Hepatocyte (in vitro differentiated cells): ENCODE measurements at regions not wholly inside any gene's neighbourhood (a gene's known extent, or its start where the extent isn't known, plus 50 kb on each side); places are given as distances from the start of the nearest gene placed in this dataset.

Experiments
- EZH2phosphoT487 ChIP-seq: fragments of 200-600 bp; sonication (generic); IDR thresholded peaks from one replicate; pipeline ENCODE4 v1.6.1; 2018; ENCODE audit warnings: antibody characterized with exemption, mild to moderate bottlenecking, low read depth, moderate library complexity; ENCODE audit not compliant: unreplicated experiment, severe bottlenecking
- TF ChIP-seq, protein P1 (sequence below): fragments of 200-600 bp; sonication (generic); IDR thresholded peaks from 2 replicates; pipeline ENCODE4 v1.5.1; 2016; ENCODE audit warnings: antibody characterized with exemption, mild to moderate bottlenecking; ENCODE audit not compliant: poor library complexity

DNA sequence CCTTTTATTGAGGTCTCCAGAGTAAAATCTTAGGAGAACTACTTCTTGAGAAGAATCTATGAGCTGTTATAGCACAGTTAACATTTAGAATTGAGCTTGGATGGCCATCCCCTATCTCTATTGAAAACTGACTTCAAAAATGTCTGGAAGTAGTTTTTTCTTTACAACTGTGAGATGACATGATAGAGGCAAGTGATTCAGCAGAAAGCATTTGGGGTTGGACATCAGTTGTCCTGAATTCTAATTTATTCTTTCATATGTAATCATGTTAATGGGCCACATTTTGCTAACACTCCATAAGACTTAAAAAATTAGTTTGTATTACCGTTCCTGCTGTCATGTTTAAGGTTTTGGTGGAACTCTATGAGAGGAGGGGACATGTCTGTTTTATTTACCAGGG lies 237.0 kb upstream of the SLC14A2 start:
- TF ChIP-seq, protein P1, sequence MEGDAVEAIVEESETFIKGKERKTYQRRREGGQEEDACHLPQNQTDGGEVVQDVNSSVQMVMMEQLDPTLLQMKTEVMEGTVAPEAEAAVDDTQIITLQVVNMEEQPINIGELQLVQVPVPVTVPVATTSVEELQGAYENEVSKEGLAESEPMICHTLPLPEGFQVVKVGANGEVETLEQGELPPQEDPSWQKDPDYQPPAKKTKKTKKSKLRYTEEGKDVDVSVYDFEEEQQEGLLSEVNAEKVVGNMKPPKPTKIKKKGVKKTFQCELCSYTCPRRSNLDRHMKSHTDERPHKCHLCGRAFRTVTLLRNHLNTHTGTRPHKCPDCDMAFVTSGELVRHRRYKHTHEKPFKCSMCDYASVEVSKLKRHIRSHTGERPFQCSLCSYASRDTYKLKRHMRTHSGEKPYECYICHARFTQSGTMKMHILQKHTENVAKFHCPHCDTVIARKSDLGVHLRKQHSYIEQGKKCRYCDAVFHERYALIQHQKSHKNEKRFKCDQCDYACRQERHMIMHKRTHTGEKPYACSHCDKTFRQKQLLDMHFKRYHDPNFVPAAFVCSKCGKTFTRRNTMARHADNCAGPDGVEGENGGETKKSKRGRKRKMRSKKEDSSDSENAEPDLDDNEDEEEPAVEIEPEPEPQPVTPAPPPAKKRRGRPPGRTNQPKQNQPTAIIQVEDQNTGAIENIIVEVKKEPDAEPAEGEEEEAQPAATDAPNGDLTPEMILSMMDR = no peak
- no peak for TF ChIP-seq EZH2phosphoT487
